WTC11 (cell line): ENCODE measurements at regions not wholly inside any gene's neighbourhood (a gene's known extent, or its start where the extent isn't known, plus 50 kb on each side); places are given as distances from the start of the nearest gene placed in this dataset.

Source experiments
- AR ChIP-seq: fragments of 250-450 bp; sonication (Bioruptor Pico); IDR thresholded peaks from 2 replicates; pipeline ENCODE4 v1.9.0; 2021; ENCODE audit warnings: mild to moderate bottlenecking
- ATF1 ChIP-seq: sonication (generic); formaldehyde crosslinking; IDR thresholded peaks from 2 replicates; pipeline ENCODE4 v1.8.1; 2023; ENCODE audit warnings: mild to moderate bottlenecking, moderate library complexity, missing genetic modification reagents
- CTCF ChIP-seq: fragments of 200-600 bp; IDR thresholded peaks from 2 replicates; pipeline ENCODE4 v1.8.0; 2022; ENCODE audit warnings: antibody characterized with exemption
- GABPB1 ChIP-seq: sonication (generic); formaldehyde crosslinking; IDR thresholded peaks from 2 replicates; pipeline ENCODE4 v1.8.1; 2023; ENCODE audit warnings: mild to moderate bottlenecking, missing genetic modification reagents
- PRRX2 ChIP-seq: fragments of 250-450 bp; sonication (Bioruptor Pico); IDR thresholded peaks from 2 replicates; pipeline ENCODE4 v1.8.0; 2021; ENCODE audit warnings: mild to moderate bottlenecking

GRCh38 chr10:78512205-78512550 lies 478.5 kb downstream of the RPS24 start:
- TF ChIP-seq CTCF (no peak), ATF1 (CRISPR knock-in tag) (no peak), PRRX2 (CRISPR knock-in tag) (no peak), AR (no peak), GABPB1 (no peak)
